ENCODE measurements at regions not wholly inside any gene's neighbourhood (a gene's known extent, or its start where the extent isn't known, plus 50 kb on each side); places are given as distances from the start of the nearest gene placed in this dataset.

DNA sequence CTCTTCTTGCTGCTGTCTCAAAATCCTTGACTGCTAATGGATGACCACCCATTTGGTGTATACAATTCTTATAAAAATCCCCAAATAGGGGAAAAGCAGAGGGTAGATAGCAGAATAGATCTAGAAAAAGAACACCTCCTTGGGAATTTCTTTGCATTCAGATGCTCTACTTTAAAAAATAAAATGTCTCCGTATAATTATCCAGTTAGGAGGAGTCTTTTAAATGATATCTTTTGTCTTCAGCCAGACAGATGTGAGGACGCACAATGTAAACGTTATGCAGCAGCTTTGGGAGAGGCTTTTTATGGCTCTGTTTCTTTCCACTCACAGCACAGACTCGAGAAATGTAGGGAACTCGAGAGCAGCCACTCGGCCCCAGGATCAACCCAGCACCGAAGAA lies 300.2 kb downstream of the IRF8 start:
- no peak for TF ChIP-seq CTCF (conservative IDR thresholded peaks at IDR 0.05; ENCODE audit: low read length)

DNA sequence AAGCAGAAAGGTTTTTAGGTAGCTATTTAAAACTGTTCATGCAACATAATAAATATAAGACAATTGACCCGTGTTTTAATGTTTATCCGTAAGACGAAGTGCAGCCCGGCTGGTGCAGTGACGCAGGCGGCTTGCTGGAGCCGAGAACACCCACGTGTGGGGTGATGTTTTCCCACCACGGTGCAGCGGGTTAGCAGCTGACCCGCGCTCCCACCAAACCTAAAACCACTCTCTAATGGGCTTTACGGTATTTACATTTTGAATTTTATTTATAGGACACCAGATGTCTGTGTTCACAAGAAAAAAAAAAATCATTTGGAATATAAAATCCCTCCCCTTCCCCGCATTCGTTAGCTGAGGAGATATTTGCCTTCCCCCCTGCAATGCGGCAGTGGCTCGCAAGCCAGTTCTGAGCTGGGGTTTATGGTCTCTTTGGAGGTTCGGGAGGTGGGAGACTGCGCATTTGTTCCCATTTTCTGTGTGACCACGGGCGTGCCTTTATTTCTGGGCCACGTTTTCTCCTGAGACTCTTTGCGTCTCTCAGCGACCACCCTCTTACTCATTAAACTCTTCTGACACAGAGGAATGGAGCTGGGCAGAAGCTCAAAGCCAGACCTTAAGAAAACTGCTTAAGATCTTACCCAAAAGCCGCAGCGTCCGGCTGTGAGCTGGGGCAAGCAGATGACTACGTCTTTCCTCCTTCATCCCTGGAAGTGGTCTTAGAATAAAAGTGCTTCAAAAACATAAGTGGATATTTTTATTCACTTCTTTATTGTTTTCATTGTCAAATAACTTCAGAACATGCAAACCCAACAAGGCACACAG lies 301.1 kb downstream of the IRF8 start:
- no peak for DNase-seq (ENCODE audit: low read depth)
- H3K4me3 ChIP-seq (ENCODE audit: low read length): no peak overlapping the region
- no peak for TF ChIP-seq CTCF (conservative IDR thresholded peaks at IDR 0.05; ENCODE audit: low read length)

More for the DNA sequence above, 300.2 kb downstream of the IRF8 start:
- no peak for DNase-seq (ENCODE audit: low read depth)
- no peak overlapping the region for H3K4me3 ChIP-seq (ENCODE audit: low read length)

DNA sequence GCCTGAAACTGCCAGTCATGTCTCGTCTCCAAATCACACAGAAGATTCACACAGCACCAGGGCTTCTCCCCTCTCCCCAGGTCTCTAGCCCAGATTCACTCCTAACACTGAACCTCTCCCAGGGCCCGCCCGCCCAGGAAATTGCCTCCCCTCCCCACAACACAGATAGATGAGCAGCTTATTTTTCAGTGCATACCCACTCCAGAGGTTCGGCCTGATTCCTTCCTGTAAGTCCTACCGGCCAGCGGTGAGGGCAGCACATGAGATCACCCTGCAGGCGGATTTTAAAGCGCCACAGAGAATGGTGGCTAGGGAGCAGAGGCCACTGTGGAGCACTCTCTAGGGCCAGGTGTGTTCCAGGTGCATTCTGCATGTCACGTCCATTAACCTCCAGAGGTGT lies 301.8 kb downstream of the IRF8 start:
- TF ChIP-seq CTCF (conservative IDR thresholded peaks at IDR 0.05; ENCODE audit: low read length): no peak
- no peak overlapping the region for H3K4me3 ChIP-seq (ENCODE audit: low read length)
- DNase-seq (ENCODE audit: low read depth): no peak

DNA sequence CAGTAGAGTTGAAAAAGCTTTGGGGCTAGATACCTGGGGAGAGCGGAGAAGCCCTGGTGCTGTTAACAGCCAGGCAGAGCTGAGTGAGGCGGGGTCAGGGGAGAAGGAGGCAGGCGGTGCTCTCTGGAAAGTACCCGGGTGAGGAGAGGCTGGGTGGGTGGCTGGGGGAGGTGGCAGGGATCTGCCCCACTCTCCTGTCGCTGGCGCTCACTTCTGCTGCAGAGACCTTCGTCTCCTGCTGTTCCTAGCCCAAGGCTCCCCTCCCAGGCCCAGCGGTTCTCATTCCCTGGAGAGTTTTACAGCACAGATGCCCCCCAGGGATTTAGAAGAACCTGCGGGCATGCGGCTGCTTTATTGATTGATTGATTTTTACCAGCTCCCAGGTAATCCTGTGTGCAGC lies 302.8 kb downstream of the IRF8 start:
- no peak overlapping the region for H3K4me3 ChIP-seq (ENCODE audit: low read length)
- no peak for DNase-seq (ENCODE audit: low read depth)
- no peak for TF ChIP-seq CTCF (conservative IDR thresholded peaks at IDR 0.05; ENCODE audit: low read length)

- TF ChIP-seq CTCF (conservative IDR thresholded peaks at IDR 0.05; ENCODE audit: low read length): no peak
- no peak for DNase-seq (ENCODE audit: low read depth)
- no peak overlapping the region for H3K4me3 ChIP-seq (ENCODE audit: low read length)
These were observed 303.3 kb downstream of the IRF8 start for GRCh38 chr16:86202267-86202666.

GRCh38 chr16:86202760-86203426 lies 303.9 kb downstream of the IRF8 start:
- no peak for DNase-seq (ENCODE audit: low read depth)
- TF ChIP-seq CTCF (conservative IDR thresholded peaks at IDR 0.05; ENCODE audit: low read length): no peak
- H3K4me3 ChIP-seq (ENCODE audit: low read length): no peak overlapping the region
